ENCODE measurements at regions not wholly inside any gene's neighbourhood (a gene's known extent, or its start where the extent isn't known, plus 50 kb on each side); places are given as distances from the start of the nearest gene placed in this dataset.

- Histone ChIP-seq H3K4me2 (ENCODE audit: low read length) (no peak overlapping the region), H3K4me3 (replicated peaks in 1 of 2; ENCODE audit: low read depth in 1 of 2, low read length in 2 of 2) (no peak overlapping the region), H3K4me1 (ENCODE audit: control insufficient read depth in 1 of 2, insufficient read depth in 2 of 2, low read length in 2 of 2) (no peaks in the 10 kb centered on the region), H3K9me3 (ENCODE audit: control insufficient read depth in 1 of 2, insufficient read depth in 1 of 2, low read depth in 1 of 2, low read length in 2 of 2) (no peaks in the 10 kb centered on the region), H3K27me3 (ENCODE audit: insufficient read depth, low read length) (peaks cover 28% of the 10 kb centered on the region), H3K9me2 (ENCODE audit: insufficient read depth) (no peaks in the 10 kb centered on the region), H3K36me3 (ENCODE audit: control insufficient read depth in 1 of 2, insufficient read depth in 2 of 2, low read length in 2 of 2) (no peaks in the 10 kb centered on the region), H3K79me2 (ENCODE audit: insufficient read depth, low read length) (no peaks in the 10 kb centered on the region), H2AFZ (ENCODE audit: low read depth, low read length, poor library complexity, severe bottlenecking) (no peak overlapping the region), H3K27ac (ENCODE audit: low read depth, low read length) (no peak overlapping the region), H4K20me1 (ENCODE audit: insufficient read depth) (no peaks in the 10 kb centered on the region), H3K9ac (ENCODE audit: low read length) (no peak overlapping the region)
- DNase-seq (ENCODE audit: low read depth, low spot score): no peak
- intact Hi-C loops (cut with micrococcal nuclease): no loop called here
- POLR2A ChIA-PET: no interaction called here
- no TSS peak for BruUV-seq (replicated peaks)
- RAD21 ChIA-PET (ENCODE audit: low non-redundant PET in 1 of 2, low total read pairs in 2 of 2, uncharacterized antibody in 2 of 2, unreplicated experiment in 2 of 2): no interaction called here
- ATAC-seq: no peak
- CTCF ChIA-PET: no interaction called here
- TF ChIP-seq ATF3 (IDR thresholded peaks at IDR 0.05) (no peak), RAD21 (IDR thresholded peaks at IDR 0.05; ENCODE audit: low read depth) (no peak), ZNF274 (IDR thresholded peaks at IDR 0.05; ENCODE audit: low read depth, low read length) (no peak), REST (IDR thresholded peaks at IDR 0.05; ENCODE audit: low read depth) (no peak), SP1 (IDR thresholded peaks at IDR 0.05; ENCODE audit: low read depth) (no peak), POLR2A (IDR thresholded peaks at IDR 0.05; ENCODE audit: borderline replicate concordance, extremely low read depth, insufficient read depth, insufficient read length) (no peak), TCF7L2 (IDR thresholded peaks at IDR 0.05; ENCODE audit: borderline replicate concordance, extremely low read depth, insufficient read depth, insufficient read length) (no peak), JUND (IDR thresholded peaks at IDR 0.05) (no peak), MAX (IDR thresholded peaks at IDR 0.05) (no peak), CEBPB (IDR thresholded peaks at IDR 0.05; ENCODE audit: low read depth) (no peak), FOSL1 (IDR thresholded peaks at IDR 0.05; ENCODE audit: low read depth) (no peak), ZFX (IDR thresholded peaks at IDR 0.05) (no peak), EZH2phosphoT487 (IDR thresholded peaks at IDR 0.05; ENCODE audit: borderline replicate concordance) (no peak), EGR1 (IDR thresholded peaks at IDR 0.05; ENCODE audit: low read depth) (no peak), POLR2AphosphoS5 (IDR thresholded peaks at IDR 0.05; ENCODE audit: low read depth, low read length) (no peak), ELF1 (IDR thresholded peaks at IDR 0.05; ENCODE audit: borderline replicate concordance, low read depth) (no peak), EZH2 (IDR thresholded peaks at IDR 0.05) (no peak), YY1 (IDR thresholded peaks at IDR 0.05; ENCODE audit: extremely low read depth, insufficient replicate concordance, low read depth, low read length) (no peak)
Measured at GRCh38 chr2:67712484-67712883, 315.4 kb downstream of the ETAA1 start.

All from HCT116 (cell line).